ENCODE measurements at regions not wholly inside any gene's neighbourhood (a gene's known extent, or its start where the extent isn't known, plus 50 kb on each side); places are given as distances from the start of the nearest gene placed in this dataset.

DNA sequence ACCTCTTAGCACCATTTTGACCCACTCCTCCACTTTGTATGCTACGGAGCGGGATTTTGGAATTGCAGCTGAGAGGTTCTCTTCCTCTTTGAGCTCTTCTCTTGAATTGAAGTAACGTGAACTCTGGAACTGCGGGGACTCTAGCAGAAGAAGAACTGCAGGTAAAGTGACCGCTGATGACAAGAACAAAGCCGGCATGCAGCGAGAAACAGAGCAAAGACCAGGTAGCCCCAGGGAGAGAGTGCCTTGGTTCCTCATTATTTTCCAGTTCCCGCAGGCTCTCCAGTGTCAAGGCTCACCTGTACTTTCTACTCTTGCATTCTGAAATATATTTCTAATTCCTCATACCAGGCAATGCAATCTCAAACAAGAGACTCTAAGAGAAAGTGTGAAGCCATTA is 260.3 kb upstream of the GPC6 start:
- Histone ChIP-seq H3K27me3 (ENCODE audit: control insufficient read depth in 3 of 3, insufficient read depth in 3 of 3, low read length in 3 of 3) (no peaks in the 10 kb centered on the region), H3K4me3 (ENCODE audit: low read depth in 1 of 3, low read length in 3 of 3) (no peak overlapping the region), H3K36me3 (ENCODE audit: control insufficient read depth in 3 of 3, insufficient read depth in 2 of 3, low read depth in 1 of 3, low read length in 3 of 3) (no peaks in the 10 kb centered on the region), H3K27ac (ENCODE audit: low read depth in 1 of 3, low read length in 2 of 3) (no peak overlapping the region), H3K4me1 (ENCODE audit: control insufficient read depth in 3 of 3, insufficient read depth in 2 of 3, low read depth in 1 of 3, low read length in 2 of 3) (no peaks in the 10 kb centered on the region), H3K9me3 (ENCODE audit: control insufficient read depth in 2 of 2, insufficient read depth in 1 of 2, low read depth in 1 of 2, low read length in 1 of 2) (peaks cover 0 to under 1% of the 10 kb centered on the region in 2 donors)
- FAIRE-seq (no peak), DNase-seq (no peak)
- 92 to 94% (median 92%) methylated on average over 8 of the region's 8 CpGs for WGBS, 3 donors

DNA sequence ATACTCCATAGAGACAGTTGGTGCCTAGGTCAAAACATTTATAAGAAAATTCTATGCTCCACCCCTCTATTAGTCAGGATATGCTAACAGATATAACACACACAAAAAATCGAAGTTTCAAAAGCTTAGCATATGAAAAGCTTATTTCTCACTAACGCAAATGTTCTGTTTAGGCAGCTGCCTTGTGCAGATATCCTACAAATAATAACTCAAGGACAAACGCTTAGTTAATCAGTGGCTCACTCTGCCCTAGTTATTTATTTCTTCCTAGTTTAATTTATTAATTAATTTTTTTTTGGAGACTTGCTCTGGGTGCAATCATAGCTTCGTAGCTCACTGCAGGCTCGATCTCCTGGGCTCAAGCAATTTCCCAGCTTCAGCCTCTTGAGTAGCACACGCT is 259.7 kb upstream of the GPC6 start:
- Histone ChIP-seq H3K9me3 (ENCODE audit: control insufficient read depth in 2 of 2, insufficient read depth in 1 of 2, low read depth in 1 of 2, low read length in 1 of 2) (no peaks in the 10 kb centered on the region), H3K4me1 (ENCODE audit: control insufficient read depth in 3 of 3, insufficient read depth in 2 of 3, low read depth in 1 of 3, low read length in 2 of 3) (no peaks in the 10 kb centered on the region), H3K27me3 (ENCODE audit: control insufficient read depth in 3 of 3, insufficient read depth in 3 of 3, low read length in 3 of 3) (no peaks in the 10 kb centered on the region), H3K36me3 (ENCODE audit: control insufficient read depth in 3 of 3, insufficient read depth in 2 of 3, low read depth in 1 of 3, low read length in 3 of 3) (no peaks in the 10 kb centered on the region), H3K4me3 (ENCODE audit: low read depth in 1 of 3, low read length in 3 of 3) (no peak overlapping the region), H3K27ac (ENCODE audit: low read depth in 1 of 3, low read length in 2 of 3) (no peak overlapping the region)
- WGBS, 3 donors, result 41 to 75% (median 59%) methylated on average over 6 of the region's 6 CpGs
- no peak for DNase-seq
- FAIRE-seq, result no peak

DNA sequence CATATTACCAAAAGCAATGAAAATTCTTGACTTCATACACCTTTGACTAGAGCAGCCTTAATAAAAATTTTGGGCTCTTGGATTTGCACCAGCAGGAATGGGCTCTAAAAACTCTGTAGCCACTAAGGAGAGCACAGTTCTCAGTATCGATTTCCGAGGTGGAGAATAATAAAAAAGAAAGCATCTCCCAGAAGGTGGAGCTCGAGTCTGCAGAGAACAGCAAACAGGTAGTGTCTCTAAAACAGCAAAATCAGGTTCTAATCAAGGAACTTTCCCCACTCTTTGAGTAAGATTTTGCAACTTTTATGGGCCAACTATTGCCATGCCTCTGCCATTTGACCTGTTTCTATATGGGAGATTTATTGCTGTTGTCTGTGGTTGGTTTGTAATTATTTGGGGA is 258.7 kb upstream of the GPC6 start:
- FAIRE-seq (no peak), DNase-seq (peak in 1 of 2 donors; percentile 2)
- Histone ChIP-seq H3K27me3 (ENCODE audit: control insufficient read depth in 3 of 3, insufficient read depth in 3 of 3, low read length in 3 of 3) (no peaks in the 10 kb centered on the region), H3K4me3 (ENCODE audit: low read depth in 1 of 3, low read length in 3 of 3) (no peak overlapping the region), H3K4me1 (ENCODE audit: control insufficient read depth in 3 of 3, insufficient read depth in 2 of 3, low read depth in 1 of 3, low read length in 2 of 3) (no peaks in the 10 kb centered on the region), H3K27ac (ENCODE audit: low read depth in 1 of 3, low read length in 2 of 3) (no peak overlapping the region), H3K9me3 (ENCODE audit: control insufficient read depth in 2 of 2, insufficient read depth in 1 of 2, low read depth in 1 of 2, low read length in 1 of 2) (no peaks in the 10 kb centered on the region), H3K36me3 (ENCODE audit: control insufficient read depth in 3 of 3, insufficient read depth in 2 of 3, low read depth in 1 of 3, low read length in 3 of 3) (no peaks in the 10 kb centered on the region)
- 49 to 82% (median 68%) methylated on average over 3 of the region's 3 CpGs for WGBS, 3 donors

DNA sequence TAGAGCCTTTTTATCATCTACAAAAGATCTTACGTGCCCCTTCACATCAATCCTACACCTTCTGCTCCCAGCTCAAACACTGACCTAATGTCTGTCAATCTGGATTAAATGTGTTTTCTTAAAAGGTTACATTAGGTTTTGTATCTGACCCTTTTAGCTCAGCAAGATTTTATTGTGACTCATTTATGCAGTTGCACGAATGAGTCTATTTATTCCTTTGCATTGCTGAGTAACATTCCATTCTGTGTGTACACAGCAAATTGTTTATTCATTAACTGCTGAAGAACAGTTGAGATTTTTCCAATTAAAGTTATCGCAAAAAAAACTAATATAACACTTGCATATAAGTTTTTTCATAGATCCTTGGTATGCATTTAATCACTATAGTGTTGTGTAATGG is 253.9 kb upstream of the GPC6 start:
- no peak for DNase-seq
- H3K9me3 ChIP-seq (ENCODE audit: control insufficient read depth in 2 of 2, insufficient read depth in 1 of 2, low read depth in 1 of 2, low read length in 1 of 2), result peaks cover 0 to 8% of the 10 kb centered on the region in 2 donors
- FAIRE-seq, result no peak
- no peak overlapping the region for H3K27ac ChIP-seq (ENCODE audit: low read depth in 1 of 3, low read length in 2 of 3)
- H3K36me3 ChIP-seq (ENCODE audit: control insufficient read depth in 3 of 3, insufficient read depth in 2 of 3, low read depth in 1 of 3, low read length in 3 of 3), result no peaks in the 10 kb centered on the region
- H3K4me1 ChIP-seq (ENCODE audit: control insufficient read depth in 3 of 3, insufficient read depth in 2 of 3, low read depth in 1 of 3, low read length in 2 of 3), result no peaks in the 10 kb centered on the region
- 76 to 83% (median 79%) methylated on average over 3 of the region's 3 CpGs for WGBS, 3 donors
- no peaks in the 10 kb centered on the region for H3K27me3 ChIP-seq (ENCODE audit: control insufficient read depth in 3 of 3, insufficient read depth in 3 of 3, low read length in 3 of 3)
- H3K4me3 ChIP-seq (ENCODE audit: low read depth in 1 of 3, low read length in 3 of 3), result no peak overlapping the region

DNA sequence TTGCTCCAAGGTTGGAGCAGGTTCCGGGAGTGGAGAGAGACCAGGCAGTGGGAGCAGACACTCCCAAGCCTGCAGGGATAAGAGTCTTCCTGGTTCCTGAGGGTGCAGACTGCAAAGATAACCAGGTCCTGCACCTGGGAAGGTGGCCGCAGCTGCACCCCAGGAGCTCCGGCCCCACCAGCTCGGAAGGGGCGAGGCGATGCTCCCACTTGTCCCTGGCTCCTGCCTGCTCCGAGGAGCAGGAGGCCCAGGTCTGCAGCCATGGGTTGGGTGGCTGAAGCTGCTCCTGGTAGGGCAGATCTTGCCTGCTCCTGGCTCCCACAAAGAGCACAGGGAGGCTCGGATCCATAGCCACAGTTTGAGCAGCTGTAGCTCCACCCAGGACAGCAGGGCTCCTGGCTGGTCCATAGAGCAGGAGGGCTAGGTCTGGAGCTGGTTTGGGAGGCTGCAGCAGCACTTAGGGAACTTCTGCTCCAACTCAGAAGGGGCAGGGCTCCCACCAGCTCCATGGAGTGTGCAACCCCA is 251.6 kb upstream of the GPC6 start:
- 88 to 91% (median 90%) methylated on average over 6 to 8 of the region's 8 CpGs for WGBS, 3 donors
- no peak for DNase-seq
- Histone ChIP-seq H3K27ac (ENCODE audit: low read depth in 1 of 3, low read length in 2 of 3) (no peak overlapping the region), H3K4me1 (ENCODE audit: control insufficient read depth in 3 of 3, insufficient read depth in 2 of 3, low read depth in 1 of 3, low read length in 2 of 3) (no peaks in the 10 kb centered on the region), H3K27me3 (ENCODE audit: control insufficient read depth in 3 of 3, insufficient read depth in 3 of 3, low read length in 3 of 3) (no peaks in the 10 kb centered on the region), H3K36me3 (ENCODE audit: control insufficient read depth in 3 of 3, insufficient read depth in 2 of 3, low read depth in 1 of 3, low read length in 3 of 3) (no peaks in the 10 kb centered on the region), H3K9me3 (ENCODE audit: control insufficient read depth in 2 of 2, insufficient read depth in 1 of 2, low read depth in 1 of 2, low read length in 1 of 2) (peaks cover 0 to 8% of the 10 kb centered on the region in 2 donors), H3K4me3 (ENCODE audit: low read depth in 1 of 3, low read length in 3 of 3) (no peak overlapping the region)
- FAIRE-seq, result no peak

DNA sequence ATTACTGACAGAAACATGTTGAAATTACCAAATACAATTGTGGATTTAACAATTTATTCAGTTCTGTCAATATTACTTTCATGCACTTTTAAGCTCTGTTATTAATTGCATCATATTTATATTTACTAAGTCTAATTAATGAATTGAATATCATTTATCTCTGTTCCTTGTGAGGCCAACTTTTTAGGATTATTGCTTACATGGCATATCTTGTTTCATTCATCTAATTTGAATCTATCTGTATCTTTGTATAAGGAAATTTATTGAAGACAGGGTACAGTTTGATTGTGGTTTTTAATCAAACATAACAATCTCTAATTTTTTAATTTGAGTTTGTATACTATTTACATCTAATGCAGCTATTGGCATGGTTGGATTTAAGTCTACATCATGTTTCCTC is 249.9 kb upstream of the GPC6 start:
- no peak overlapping the region for H3K4me3 ChIP-seq (ENCODE audit: low read depth in 1 of 3, low read length in 3 of 3)
- H3K27me3 ChIP-seq (ENCODE audit: control insufficient read depth in 3 of 3, insufficient read depth in 3 of 3, low read length in 3 of 3), result no peaks in the 10 kb centered on the region
- FAIRE-seq, result no peak
- H3K9me3 ChIP-seq (ENCODE audit: control insufficient read depth in 2 of 2, insufficient read depth in 1 of 2, low read depth in 1 of 2, low read length in 1 of 2), result peaks cover 0 to 8% of the 10 kb centered on the region in 2 donors
- H3K4me1 ChIP-seq (ENCODE audit: control insufficient read depth in 3 of 3, insufficient read depth in 2 of 3, low read depth in 1 of 3, low read length in 2 of 3), result no peaks in the 10 kb centered on the region
- DNase-seq, result no peak
- H3K36me3 ChIP-seq (ENCODE audit: control insufficient read depth in 3 of 3, insufficient read depth in 2 of 3, low read depth in 1 of 3, low read length in 3 of 3), result no peaks in the 10 kb centered on the region
- H3K27ac ChIP-seq (ENCODE audit: low read depth in 1 of 3, low read length in 2 of 3), result no peak overlapping the region

DNA sequence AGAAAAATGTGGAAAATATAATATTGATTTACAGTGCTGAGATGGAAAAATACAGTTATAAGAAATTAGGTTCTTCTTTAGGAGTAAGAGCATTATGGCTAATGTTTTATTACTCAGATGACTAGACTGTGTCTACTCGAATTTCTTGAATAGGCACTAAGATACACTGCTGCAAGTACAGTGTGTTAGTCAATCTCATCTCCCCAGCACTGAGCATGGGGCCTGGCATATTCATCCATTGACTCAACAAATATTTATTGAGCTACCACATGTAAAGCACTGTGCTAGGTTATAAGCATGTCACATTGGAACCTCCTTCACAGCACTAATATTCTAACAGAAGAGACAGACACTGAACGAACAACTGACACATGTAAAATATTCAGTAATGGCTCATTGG is 242.5 kb upstream of the GPC6 start:
- WGBS, 3 donors, result 61 to 75% (median 73%) methylated on average over 2 of the region's 2 CpGs
- no peak for FAIRE-seq

DNA sequence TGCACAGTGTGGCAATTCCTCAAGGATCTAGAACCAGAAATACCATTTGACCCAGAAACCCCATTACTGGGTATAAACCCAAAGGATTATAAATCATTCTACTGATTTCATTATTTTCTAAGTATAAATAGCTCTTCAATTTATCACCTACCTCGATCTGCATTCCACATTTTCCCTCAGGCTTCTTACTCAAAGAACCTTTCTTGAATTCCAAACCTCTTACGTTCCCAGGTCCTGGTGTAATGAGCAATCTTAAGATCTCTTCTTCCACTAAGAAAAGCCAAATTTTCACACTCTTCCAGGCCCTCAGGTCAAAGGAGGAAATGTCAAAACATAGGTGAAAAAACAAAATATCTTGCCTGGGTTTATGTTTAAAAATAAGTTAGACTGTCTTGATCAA is 237.3 kb upstream of the GPC6 start:
- no peaks in the 10 kb centered on the region for H3K36me3 ChIP-seq (ENCODE audit: control insufficient read depth in 3 of 3, insufficient read depth in 2 of 3, low read depth in 1 of 3, low read length in 3 of 3)
- H3K4me1 ChIP-seq (ENCODE audit: control insufficient read depth in 3 of 3, insufficient read depth in 2 of 3, low read depth in 1 of 3, low read length in 2 of 3), result no peaks in the 10 kb centered on the region
- WGBS, 3 donors, result 49 to 62% (median 53%) methylated on average over 2 of the region's 2 CpGs
- no peak for FAIRE-seq
- H3K27ac ChIP-seq (ENCODE audit: low read depth in 1 of 3, low read length in 2 of 3), result no peak overlapping the region
- no peaks in the 10 kb centered on the region for H3K27me3 ChIP-seq (ENCODE audit: control insufficient read depth in 3 of 3, insufficient read depth in 3 of 3, low read length in 3 of 3)
- DNase-seq, result no peak
- no peak overlapping the region for H3K4me3 ChIP-seq (ENCODE audit: low read depth in 1 of 3, low read length in 3 of 3)
- peaks cover 0 to 9% of the 10 kb centered on the region in 2 donors for H3K9me3 ChIP-seq (ENCODE audit: control insufficient read depth in 2 of 2, insufficient read depth in 1 of 2, low read depth in 1 of 2, low read length in 1 of 2)

More for the DNA sequence above, 242.5 kb upstream of the GPC6 start:
- H3K9me3 ChIP-seq (ENCODE audit: control insufficient read depth in 2 of 2, insufficient read depth in 1 of 2, low read depth in 1 of 2, low read length in 1 of 2), result peaks cover 0 to 5% of the 10 kb centered on the region in 2 donors
- no peak overlapping the region for H3K4me3 ChIP-seq (ENCODE audit: low read depth in 1 of 3, low read length in 3 of 3)
- no peaks in the 10 kb centered on the region for H3K27me3 ChIP-seq (ENCODE audit: control insufficient read depth in 3 of 3, insufficient read depth in 3 of 3, low read length in 3 of 3)
- no peak for DNase-seq
- no peaks in the 10 kb centered on the region for H3K36me3 ChIP-seq (ENCODE audit: control insufficient read depth in 3 of 3, insufficient read depth in 2 of 3, low read depth in 1 of 3, low read length in 3 of 3)
- no peaks in the 10 kb centered on the region for H3K4me1 ChIP-seq (ENCODE audit: control insufficient read depth in 3 of 3, insufficient read depth in 2 of 3, low read depth in 1 of 3, low read length in 2 of 3)
- H3K27ac ChIP-seq (ENCODE audit: low read depth in 1 of 3, low read length in 2 of 3), result no peak overlapping the region

DNA sequence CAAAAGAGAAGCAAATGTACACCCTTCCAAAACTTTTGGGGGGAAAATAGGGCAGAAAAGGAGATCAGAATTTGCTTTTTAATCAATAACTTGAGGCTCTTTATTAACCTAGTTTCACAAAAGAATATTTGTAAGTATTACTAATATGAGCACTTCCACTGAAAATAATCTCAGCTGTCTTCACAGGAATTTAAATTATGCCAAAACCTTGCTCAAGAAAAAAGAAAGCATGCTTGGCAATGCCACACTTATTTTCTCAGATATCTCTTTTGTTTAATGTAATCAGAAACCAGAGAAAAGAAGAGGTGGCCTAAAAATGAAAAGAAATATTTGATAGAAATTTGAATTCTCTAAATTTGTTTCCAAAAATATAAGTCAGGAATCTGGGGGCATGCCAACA is 234.9 kb upstream of the GPC6 start:
- H3K27me3 ChIP-seq (ENCODE audit: control insufficient read depth in 3 of 3, insufficient read depth in 3 of 3, low read length in 3 of 3), result no peaks in the 10 kb centered on the region
- no peaks in the 10 kb centered on the region for H3K36me3 ChIP-seq (ENCODE audit: control insufficient read depth in 3 of 3, insufficient read depth in 2 of 3, low read depth in 1 of 3, low read length in 3 of 3)
- peaks cover 0 to 8% of the 10 kb centered on the region in 2 donors for H3K9me3 ChIP-seq (ENCODE audit: control insufficient read depth in 2 of 2, insufficient read depth in 1 of 2, low read depth in 1 of 2, low read length in 1 of 2)
- H3K27ac ChIP-seq (ENCODE audit: low read depth in 1 of 3, low read length in 2 of 3), result no peak overlapping the region
- no peak overlapping the region for H3K4me3 ChIP-seq (ENCODE audit: low read depth in 1 of 3, low read length in 3 of 3)
- no peaks in the 10 kb centered on the region for H3K4me1 ChIP-seq (ENCODE audit: control insufficient read depth in 3 of 3, insufficient read depth in 2 of 3, low read depth in 1 of 3, low read length in 2 of 3)
- no peak for FAIRE-seq
- DNase-seq, result no peak

All from small intestine (tissue), 7 donors.